Tibial nerve (tissue), 4 donors: ENCODE measurements at regions not wholly inside any gene's neighbourhood (a gene's known extent, or its start where the extent isn't known, plus 50 kb on each side); places are given as distances from the start of the nearest gene placed in this dataset.

Experiments used
- DNase-seq, 2 donors: peaks; one replicate each; pipeline ENCODE4 v3.0.0-alpha.2; 2019; ENCODE audit warnings: low spot score in 2 of 2
- H3K27ac ChIP-seq, 4 donors: fragments of 200-600 bp; sonication (generic) in 3 of 4; one replicate each; pipeline ENCODE4 v1.5.1; 2017 to 2019; ENCODE audit warnings: mild to moderate bottlenecking in 1 of 4
- H3K27me3 ChIP-seq, 2 donors: fragments of 200-600 bp; sonication (generic) in 1 of 2; one replicate each; pipeline versions ENCODE4 v1.5.1 to v1.6.0; 2017 to 2019
- H3K36me3 ChIP-seq, 3 donors: fragments of 200-600 bp; sonication (generic); one replicate each; pipeline ENCODE4 v1.5.1; 2018 to 2019
- H3K4me1 ChIP-seq, 4 donors: fragments of 200-600 bp; sonication (generic) in 3 of 4; one replicate each; pipeline ENCODE4 v1.5.1; 2017 to 2019
- H3K4me3 ChIP-seq, 4 donors: fragments of 200-600 bp; sonication (generic) in 3 of 4; one replicate each; pipeline ENCODE4 v1.5.1; 2017 to 2019; ENCODE audit warnings: mild to moderate bottlenecking in 1 of 4, moderate library complexity in 1 of 4
- H3K9me3 ChIP-seq, 4 donors: fragments of 200-600 bp; sonication (generic) in 3 of 4; one replicate each; pipeline ENCODE4 v1.5.1; 2017 to 2019
- EP300 ChIP-seq, 2 donors: sonication (generic); formaldehyde crosslinking; IDR thresholded peaks; one replicate each; pipeline ENCODE4 v1.6.1; 2017; ENCODE audit warnings: antibody characterized with exemption in 2 of 2, mild to moderate bottlenecking in 1 of 2
- POLR2A ChIP-seq, 2 donors: fragments of 450-650 bp; IDR thresholded peaks; one replicate each; pipeline ENCODE4 v1.6.1; 2017; ENCODE audit warnings: antibody characterized with exemption in 2 of 2, mild to moderate bottlenecking in 2 of 2, moderate library complexity in 2 of 2
- WGBS, 2 donors: methylation state at CpG; one replicate each; pipeline ENCODE4 v1.1.5; 2018; 5-methylcytosine and 5-hydroxymethylcytosine counted together
- TF ChIP-seq, protein P1 (sequence below), 5 experiments: fragments of 200-600 bp in 3 of 5; fragments of 450-650 bp in 2 of 5; sonication (generic) in 3 of 5; IDR thresholded peaks; one replicate each; pipeline ENCODE4 v1.5.1; 2016 to 2019; ENCODE audit warnings: antibody characterized with exemption in 5 of 5, mild to moderate bottlenecking in 3 of 5, moderate library complexity in 2 of 5

DNA sequence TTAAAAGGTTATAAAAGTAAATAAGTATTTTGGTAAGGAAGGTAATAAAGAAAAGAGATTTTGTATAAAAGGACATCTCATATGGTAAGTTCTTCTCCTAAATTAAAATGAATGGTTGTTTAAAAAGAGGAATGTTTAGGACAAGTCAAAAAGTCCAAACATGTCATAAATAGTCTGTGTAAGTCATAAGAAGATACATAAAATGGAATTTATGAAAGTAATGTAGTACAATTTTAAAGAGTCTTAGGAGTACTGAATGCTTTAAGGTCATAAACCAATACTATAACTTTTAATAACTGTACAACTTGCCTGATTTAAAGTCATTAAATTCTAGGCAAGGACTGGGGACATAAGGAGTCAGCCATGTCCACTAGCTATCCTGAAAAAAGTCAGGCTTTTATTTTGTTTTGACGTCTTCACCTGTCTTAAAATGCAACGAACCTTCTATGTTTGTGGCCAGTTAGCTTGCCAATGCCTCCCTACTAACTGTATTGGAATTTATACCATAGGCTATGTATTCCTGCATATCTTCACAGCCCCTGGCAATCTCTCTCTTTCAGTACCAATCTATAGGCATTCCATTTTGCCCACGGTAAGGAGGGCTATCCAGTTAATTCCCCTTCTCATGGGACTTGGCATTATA, 312.3 kb upstream of the LRRTM4 start:
- TF ChIP-seq, protein P1, sequence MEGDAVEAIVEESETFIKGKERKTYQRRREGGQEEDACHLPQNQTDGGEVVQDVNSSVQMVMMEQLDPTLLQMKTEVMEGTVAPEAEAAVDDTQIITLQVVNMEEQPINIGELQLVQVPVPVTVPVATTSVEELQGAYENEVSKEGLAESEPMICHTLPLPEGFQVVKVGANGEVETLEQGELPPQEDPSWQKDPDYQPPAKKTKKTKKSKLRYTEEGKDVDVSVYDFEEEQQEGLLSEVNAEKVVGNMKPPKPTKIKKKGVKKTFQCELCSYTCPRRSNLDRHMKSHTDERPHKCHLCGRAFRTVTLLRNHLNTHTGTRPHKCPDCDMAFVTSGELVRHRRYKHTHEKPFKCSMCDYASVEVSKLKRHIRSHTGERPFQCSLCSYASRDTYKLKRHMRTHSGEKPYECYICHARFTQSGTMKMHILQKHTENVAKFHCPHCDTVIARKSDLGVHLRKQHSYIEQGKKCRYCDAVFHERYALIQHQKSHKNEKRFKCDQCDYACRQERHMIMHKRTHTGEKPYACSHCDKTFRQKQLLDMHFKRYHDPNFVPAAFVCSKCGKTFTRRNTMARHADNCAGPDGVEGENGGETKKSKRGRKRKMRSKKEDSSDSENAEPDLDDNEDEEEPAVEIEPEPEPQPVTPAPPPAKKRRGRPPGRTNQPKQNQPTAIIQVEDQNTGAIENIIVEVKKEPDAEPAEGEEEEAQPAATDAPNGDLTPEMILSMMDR (IDR thresholded peaks at IDR 0.05) = no peak
- TF ChIP-seq POLR2A (IDR thresholded peaks at IDR 0.05) (no peak), EP300 (IDR thresholded peaks at IDR 0.05) (no peak)
- Histone ChIP-seq H3K27me3 (no peaks in the 10 kb centered on the region), H3K4me1 (no peaks in the 10 kb centered on the region), H3K36me3 (no peaks in the 10 kb centered on the region), H3K9me3 (peaks cover 0 to 40% (median 0%) of the 10 kb centered on the region in 4 donors), H3K4me3 (no peak overlapping the region), H3K27ac (no peak overlapping the region)
- WGBS, 2 donors = 83 to 86% methylated on average over 3 of the region's 3 CpGs
- DNase-seq = no peak

DNA sequence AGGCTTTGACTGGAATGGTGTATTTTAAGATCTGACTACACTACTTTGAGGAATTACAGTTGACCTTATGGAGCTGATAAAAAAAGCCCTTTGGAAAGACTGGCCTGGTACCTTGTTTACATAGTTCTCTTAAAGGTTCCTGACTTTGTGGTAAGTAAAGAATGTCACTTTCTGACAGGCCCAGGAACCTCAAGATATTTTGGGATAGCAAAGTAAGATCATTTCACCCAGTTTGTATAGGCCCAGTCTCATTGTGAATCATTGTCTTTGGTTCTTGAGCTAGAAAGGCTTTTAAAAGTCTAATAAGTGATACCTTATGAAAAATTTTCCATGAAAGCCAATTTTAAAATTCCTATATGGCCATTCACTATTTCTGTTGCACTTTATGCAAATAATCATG, 316.3 kb upstream of the LRRTM4 start:
- no peak for DNase-seq
- peaks cover 0 to 22% (median 0%) of the 10 kb centered on the region in 4 donors for H3K9me3 ChIP-seq
- H3K27ac ChIP-seq = no peak overlapping the region
- no peaks in the 10 kb centered on the region for H3K4me1 ChIP-seq
- no peaks in the 10 kb centered on the region for H3K27me3 ChIP-seq
- no peaks in the 10 kb centered on the region for H3K36me3 ChIP-seq
- TF ChIP-seq EP300 (IDR thresholded peaks at IDR 0.05) = no peak
- no peak for TF ChIP-seq POLR2A (IDR thresholded peaks at IDR 0.05)
- TF ChIP-seq, protein P1 (IDR thresholded peaks at IDR 0.05) = no peak
- no peak overlapping the region for H3K4me3 ChIP-seq

GRCh38 chr2:77839102-77839501, 316.9 kb upstream of the LRRTM4 start:
- Histone ChIP-seq H3K4me3 (no peak overlapping the region), H3K27me3 (no peaks in the 10 kb centered on the region), H3K9me3 (peaks cover 0 to 16% (median 0%) of the 10 kb centered on the region in 4 donors), H3K27ac (no peak overlapping the region), H3K36me3 (no peaks in the 10 kb centered on the region), H3K4me1 (no peaks in the 10 kb centered on the region)
- no peak for TF ChIP-seq POLR2A (IDR thresholded peaks at IDR 0.05)
- TF ChIP-seq, protein P1 (IDR thresholded peaks at IDR 0.05) = no peak
- TF ChIP-seq EP300 (IDR thresholded peaks at IDR 0.05) = no peak
- DNase-seq = no peak

GRCh38 chr2:77862120-77862519, 339.9 kb upstream of the LRRTM4 start:
- DNase-seq = no peak
- Histone ChIP-seq H3K4me3 (no peak overlapping the region), H3K27ac (no peak overlapping the region), H3K9me3 (peaks cover 0 to 12% (median 2%) of the 10 kb centered on the region in 4 donors), H3K4me1 (no peaks in the 10 kb centered on the region), H3K27me3 (no peaks in the 10 kb centered on the region), H3K36me3 (no peaks in the 10 kb centered on the region)
- TF ChIP-seq, protein P1 (IDR thresholded peaks at IDR 0.05) = no peak
- TF ChIP-seq POLR2A (IDR thresholded peaks at IDR 0.05) (no peak), EP300 (IDR thresholded peaks at IDR 0.05) (no peak)

DNA sequence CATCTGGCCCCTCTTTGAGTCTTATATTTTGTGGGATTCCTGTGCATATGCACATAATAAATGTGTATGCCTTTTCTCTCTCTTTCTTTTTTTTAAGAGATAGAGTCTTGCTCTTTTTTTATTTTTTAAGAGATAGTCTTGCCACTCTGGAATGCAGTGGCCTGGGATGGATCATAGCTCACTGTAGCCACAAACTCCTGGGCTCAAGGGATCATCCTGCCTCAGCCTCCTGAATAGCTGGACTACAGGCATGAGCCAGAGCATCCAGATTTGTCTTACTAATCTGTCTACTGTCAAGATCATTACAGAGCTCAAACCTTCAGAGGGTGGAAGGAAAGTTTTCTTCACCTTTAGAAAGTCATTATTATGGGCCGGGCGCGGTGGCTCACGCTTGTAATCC, 342.2 kb upstream of the LRRTM4 start:
- H3K36me3 ChIP-seq = no peaks in the 10 kb centered on the region

More for the DNA sequence above, 342.2 kb upstream of the LRRTM4 start:
- no peak overlapping the region for H3K4me3 ChIP-seq
- DNase-seq = no peak
- no peaks in the 10 kb centered on the region for H3K4me1 ChIP-seq
- peaks cover 0 to 4% (median 0%) of the 10 kb centered on the region in 4 donors for H3K9me3 ChIP-seq
- no peak overlapping the region for H3K27ac ChIP-seq
- 95% methylated on average over 4 of the region's 4 CpGs for WGBS, 2 donors
- no peaks in the 10 kb centered on the region for H3K27me3 ChIP-seq
- TF ChIP-seq POLR2A (IDR thresholded peaks at IDR 0.05) (no peak), EP300 (IDR thresholded peaks at IDR 0.05) (no peak)
- TF ChIP-seq, protein P1 (IDR thresholded peaks at IDR 0.05) = no peak
